HL-60/S4 treated with phorbol 12-myristate 13-acetate at 8.2 ng/mL for 4 days and 3 days (cell line): ENCODE measurements at regions not wholly inside any gene's neighbourhood (a gene's known extent, or its start where the extent isn't known, plus 50 kb on each side); places are given as distances from the start of the nearest gene placed in this dataset.

Experiments
- in situ Hi-C: fragments of 300-500 bp; cut with MboI; formaldehyde crosslinking; loops from 2 replicates; pipeline ENCODE4 v1.15.0; 2022; ENCODE audit warnings: low sequenced_read_pairs

- in situ Hi-C loops = no loop called here
Observed at GRCh38 chr2:58970365-58970764, 729.2 kb upstream of the FANCL start.

- in situ Hi-C loops = no loop called here
Observed at GRCh38 chr2:58968885-58969284, 727.8 kb upstream of the FANCL start.

- in situ Hi-C loops = no loop called here
Observed at GRCh38 chr2:58967736-58968135, 726.6 kb upstream of the FANCL start.

- in situ Hi-C loops = no loop called here
Observed at GRCh38 chr2:58965602-58966001, 724.5 kb upstream of the FANCL start.

GRCh38 chr2:58959996-58960395 is 718.9 kb upstream of the FANCL start:
- in situ Hi-C loops = no loop called here

GRCh38 chr2:58957188-58957840 is 716.2 kb upstream of the FANCL start:
- in situ Hi-C loops = no loop called here

GRCh38 chr2:58954880-58955385 is 713.8 kb upstream of the FANCL start:
- in situ Hi-C loops = no loop called here

- in situ Hi-C loops = no loop called here
Observed at GRCh38 chr2:58951722-58952121, 710.6 kb upstream of the FANCL start.

GRCh38 chr2:58950795-58951462 is 709.8 kb upstream of the FANCL start:
- in situ Hi-C loops = no loop called here

- in situ Hi-C loops = no loop called here
Observed at GRCh38 chr2:58939388-58939787, 698.3 kb upstream of the FANCL start.

GRCh38 chr2:58938988-58939387 is 697.9 kb upstream of the FANCL start:
- in situ Hi-C loops = no loop called here

GRCh38 chr2:58932801-58933200 is 691.7 kb upstream of the FANCL start:
- in situ Hi-C loops = no loop called here

- in situ Hi-C loops = no loop called here
Observed at GRCh38 chr2:58930537-58930936, 689.4 kb upstream of the FANCL start.

- in situ Hi-C loops = no loop called here
Observed at GRCh38 chr2:58928973-58929372, 687.8 kb upstream of the FANCL start.

GRCh38 chr2:58928391-58928790 is 687.3 kb upstream of the FANCL start:
- in situ Hi-C loops = no loop called here

- in situ Hi-C loops = no loop called here
Observed at GRCh38 chr2:58926112-58926511, 685.0 kb upstream of the FANCL start.

GRCh38 chr2:58925676-58926081 is 684.6 kb upstream of the FANCL start:
- in situ Hi-C loops = no loop called here

GRCh38 chr2:58923869-58924268 is 682.7 kb upstream of the FANCL start:
- in situ Hi-C loops = no loop called here

- in situ Hi-C loops = no loop called here
Observed at GRCh38 chr2:58922245-58922644, 681.1 kb upstream of the FANCL start.

- in situ Hi-C loops = no loop called here
Observed at GRCh38 chr2:58921676-58922075, 680.6 kb upstream of the FANCL start.

- in situ Hi-C loops = no loop called here
Observed at GRCh38 chr2:58920001-58920400, 678.9 kb upstream of the FANCL start.

GRCh38 chr2:58919316-58919715 is 678.2 kb upstream of the FANCL start:
- in situ Hi-C loops = no loop called here

- in situ Hi-C loops = no loop called here
Observed at GRCh38 chr2:58918141-58918540, 677.0 kb upstream of the FANCL start.
